ENCODE measurements at regions not wholly inside any gene's neighbourhood (a gene's known extent, or its start where the extent isn't known, plus 50 kb on each side); places are given as distances from the start of the nearest gene placed in this dataset.
A peak's percentile ranks its signal among the peaks of the same experiment; 100 is the strongest.
"Not testable (repeated sequence)": the region's sequence is repeated elsewhere in the genome, so short reads cannot be mapped to it uniquely, and the experiment has no call there.

DNA sequence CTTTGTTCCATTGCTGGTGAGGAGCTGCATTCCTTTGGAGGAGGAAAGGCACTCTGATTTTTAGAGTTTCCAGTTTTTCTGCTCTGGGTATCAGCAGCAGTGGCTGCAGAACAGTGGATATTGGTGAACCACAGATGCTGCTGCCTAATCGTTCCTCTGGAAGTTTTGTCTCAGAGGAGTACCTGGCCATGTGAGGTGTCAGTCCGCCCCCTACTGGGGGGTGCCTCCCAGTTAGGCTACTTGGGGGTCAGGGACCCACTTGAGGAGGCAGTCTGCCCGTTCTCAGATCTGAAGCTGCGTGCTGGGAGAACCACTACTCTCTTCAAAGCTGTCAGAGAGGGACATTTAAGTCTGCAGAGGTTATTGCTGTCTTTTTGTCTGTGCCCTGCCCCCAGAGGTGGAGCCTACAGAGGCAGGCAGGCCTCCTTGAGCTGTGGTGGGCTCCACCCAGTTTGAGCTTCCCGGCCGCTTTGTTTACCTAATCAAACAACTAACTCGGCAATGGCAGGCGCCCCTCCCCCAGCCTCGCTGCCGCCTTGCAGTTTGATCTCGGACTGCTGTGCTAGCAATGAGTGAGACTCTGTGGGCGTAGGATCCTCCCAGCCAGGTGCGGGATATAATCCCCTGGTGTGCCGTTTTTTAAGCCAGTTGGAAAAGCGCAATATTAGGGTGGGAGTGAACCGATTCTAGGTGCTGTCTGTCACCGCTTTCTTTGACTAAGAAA, 467.3 kb upstream of the TBL1XR1 start:
- H3K4me1 Mint-ChIP-seq (ENCODE audit: low read depth); ATAC-seq (replicated peaks in 1 of 2); H3K4me3 Mint-ChIP-seq; H3K27ac Mint-ChIP-seq; H3K9me3 Mint-ChIP-seq; H3K27me3 Mint-ChIP-seq (ENCODE audit: low read depth): not testable (repeated sequence)
- DNase-seq: peak in 1 of 2 donors; percentile 16
- peaks cover 0 to 14% of the 10 kb centered on the region in 2 donors for H3K36me3 Mint-ChIP-seq (ENCODE audit: insufficient read depth in 2 of 2)

DNA sequence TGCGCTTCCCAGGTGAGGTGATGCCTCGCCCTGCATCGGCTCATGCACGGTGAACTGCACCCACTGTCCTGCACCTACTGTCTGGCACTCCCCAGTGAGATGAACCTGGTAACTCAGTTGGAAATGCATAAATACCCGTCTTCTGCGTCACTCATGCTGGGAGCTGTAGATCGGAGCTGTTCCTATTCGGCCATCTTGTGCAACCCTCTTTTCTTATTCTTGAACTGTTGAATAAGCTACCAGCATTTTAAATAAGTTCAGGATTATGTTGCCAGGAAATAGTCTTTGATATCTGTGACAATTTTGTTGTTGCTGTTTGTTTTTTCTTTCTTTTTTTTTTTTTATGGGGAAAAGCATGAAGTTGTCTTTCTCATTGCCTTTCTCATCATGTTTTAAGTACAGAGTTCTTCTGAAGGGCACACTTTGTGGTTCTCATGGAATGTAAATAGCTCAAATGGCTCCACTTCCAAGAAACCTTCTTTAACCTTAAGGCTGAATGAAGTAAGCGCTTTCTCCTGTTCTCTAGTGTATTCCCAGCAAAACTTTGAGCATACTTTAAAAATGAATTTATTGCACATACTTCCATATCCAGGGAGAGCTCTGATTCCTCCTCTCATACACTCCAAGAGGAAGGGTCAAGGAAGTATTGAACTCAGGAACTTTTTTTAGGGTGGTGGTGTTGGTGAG, 468.0 kb upstream of the TBL1XR1 start:
- Mint-ChIP-seq H3K27ac (no peak overlapping the region), H3K4me1 (ENCODE audit: low read depth) (peaks cover 4% of the 10 kb centered on the region), H3K9me3 (peaks cover 4 to 5% of the 10 kb centered on the region in 2 donors)

DNA sequence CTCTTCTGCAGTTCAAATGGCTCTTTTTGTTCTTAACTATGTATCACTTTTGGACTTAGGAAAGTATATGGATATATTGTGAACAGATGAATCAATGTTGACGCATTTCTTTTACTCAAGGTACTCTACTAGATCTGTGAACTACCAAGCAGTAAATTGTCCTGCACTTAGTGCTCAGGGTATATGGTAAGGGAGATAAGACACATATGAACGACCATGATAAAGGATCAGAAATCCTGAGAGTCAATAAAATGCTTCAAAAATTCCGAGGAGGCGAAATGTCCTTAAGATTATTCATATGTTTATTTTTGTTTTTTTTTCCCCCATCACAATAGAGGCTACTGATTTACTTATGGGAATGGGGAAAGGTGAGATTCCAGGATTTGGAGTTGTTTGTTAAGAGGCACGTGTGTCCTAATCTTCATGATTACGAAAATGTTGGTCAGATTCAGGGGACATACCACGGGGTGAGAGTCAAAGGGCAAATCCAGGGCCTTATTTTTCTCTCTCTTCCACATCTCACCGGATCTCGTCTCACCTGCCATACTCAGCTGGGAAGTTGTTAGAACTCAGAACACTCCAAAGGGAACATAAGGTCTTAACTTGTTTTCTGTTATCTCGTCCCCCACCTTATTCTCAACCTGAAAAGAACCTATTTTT, 475.1 kb upstream of the TBL1XR1 start:
- DNase-seq: no peak
- H3K9me3 Mint-ChIP-seq: no peaks in the 10 kb centered on the region

More for the DNA sequence above, 468.0 kb upstream of the TBL1XR1 start:
- H3K4me3 Mint-ChIP-seq: no peak overlapping the region
- H3K27me3 Mint-ChIP-seq (ENCODE audit: low read depth): no peaks in the 10 kb centered on the region
- DNase-seq (no peak), ATAC-seq (replicated peaks in 1 of 2) (no peak)
- H3K36me3 Mint-ChIP-seq (ENCODE audit: insufficient read depth in 2 of 2): peaks cover 0 to 14% of the 10 kb centered on the region in 2 donors

DNA sequence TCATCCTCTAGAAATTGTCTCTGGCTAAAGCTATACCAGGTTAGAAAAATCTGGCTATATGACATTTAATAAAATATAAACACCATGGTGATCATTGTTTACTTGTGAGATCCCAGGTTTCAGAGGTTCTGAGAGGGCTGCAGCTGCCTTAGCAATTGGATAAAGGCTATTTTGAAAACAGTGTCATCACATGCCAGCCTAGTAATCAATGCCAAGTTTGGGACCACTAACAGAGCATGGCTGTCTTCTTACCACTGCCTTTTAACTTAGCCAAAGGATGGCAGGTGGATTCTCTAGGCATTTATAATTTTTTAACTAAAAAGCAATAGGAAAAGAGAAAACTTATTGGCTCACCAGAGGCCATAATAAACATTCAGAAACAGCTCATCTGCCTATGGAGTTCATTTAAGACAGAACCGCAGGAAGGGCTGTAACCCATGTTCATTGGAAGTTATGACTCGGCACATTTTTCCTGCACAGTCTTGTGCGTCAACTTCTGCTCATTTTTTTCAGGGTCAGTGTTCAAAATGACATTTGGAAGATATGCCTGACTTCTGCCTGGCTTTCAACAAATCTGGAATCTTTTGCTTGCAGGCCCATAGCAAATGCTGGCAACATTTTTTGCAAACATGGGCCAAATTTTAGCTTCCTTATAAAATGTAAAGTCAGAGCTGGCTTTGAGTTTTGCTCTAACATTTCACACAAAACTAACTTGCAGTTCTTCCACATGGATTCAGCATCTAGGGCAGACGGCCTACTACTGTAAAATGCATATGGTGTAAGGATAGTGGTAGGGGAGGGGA, 476.0 kb upstream of the TBL1XR1 start:
- DNase-seq (no peak), ATAC-seq (replicated peaks in 1 of 2) (no peak)
- H3K36me3 Mint-ChIP-seq (ENCODE audit: insufficient read depth in 2 of 2): no peaks in the 10 kb centered on the region
- no peaks in the 10 kb centered on the region for H3K27me3 Mint-ChIP-seq (ENCODE audit: low read depth)
- no peak overlapping the region for H3K4me3 Mint-ChIP-seq
- peaks cover 5% of the 10 kb centered on the region for H3K4me1 Mint-ChIP-seq (ENCODE audit: low read depth)
- H3K27ac Mint-ChIP-seq: no peak overlapping the region
- no peaks in the 10 kb centered on the region for H3K9me3 Mint-ChIP-seq

More for the DNA sequence above, 475.1 kb upstream of the TBL1XR1 start:
- no peaks in the 10 kb centered on the region for H3K36me3 Mint-ChIP-seq (ENCODE audit: insufficient read depth in 2 of 2)
- H3K27me3 Mint-ChIP-seq (ENCODE audit: low read depth): no peaks in the 10 kb centered on the region
- no peak for ATAC-seq (replicated peaks in 1 of 2)
- H3K4me3 Mint-ChIP-seq: no peak overlapping the region
- no peak overlapping the region for H3K27ac Mint-ChIP-seq
- peaks cover 5% of the 10 kb centered on the region for H3K4me1 Mint-ChIP-seq (ENCODE audit: low read depth)

DNA sequence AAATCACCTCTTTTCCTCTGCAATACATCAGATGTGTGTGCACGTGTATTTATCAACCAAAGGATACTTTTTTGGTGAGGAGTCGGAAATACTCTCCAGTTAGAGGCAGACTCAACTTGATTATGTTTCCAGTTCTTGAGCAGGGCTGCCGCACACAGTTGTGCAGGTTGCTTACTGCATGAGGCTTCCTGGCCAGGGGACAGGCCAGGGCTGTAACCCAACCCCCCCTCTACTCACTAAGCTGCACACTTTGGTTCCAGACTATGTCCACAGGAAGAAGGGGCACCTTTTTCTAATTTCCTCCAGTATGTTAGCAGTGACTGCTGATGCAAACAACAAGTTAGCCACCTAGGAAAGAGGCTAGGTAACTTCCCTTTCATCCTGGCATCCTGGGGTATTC, 476.9 kb upstream of the TBL1XR1 start:
- DNase-seq (no peak), ATAC-seq (replicated peaks in 1 of 2) (no peak)
- Mint-ChIP-seq H3K27me3 (ENCODE audit: low read depth) (no peaks in the 10 kb centered on the region), H3K36me3 (ENCODE audit: insufficient read depth in 2 of 2) (no peaks in the 10 kb centered on the region), H3K9me3 (no peaks in the 10 kb centered on the region), H3K4me3 (no peak overlapping the region), H3K27ac (no peak overlapping the region), H3K4me1 (ENCODE audit: low read depth) (peaks cover 5% of the 10 kb centered on the region)

GRCh38 chr3:177676148-177676547, 478.9 kb upstream of the TBL1XR1 start:
- Mint-ChIP-seq H3K9me3 (no peaks in the 10 kb centered on the region), H3K4me3 (no peak overlapping the region), H3K27ac (no peak overlapping the region), H3K36me3 (ENCODE audit: insufficient read depth in 2 of 2) (no peaks in the 10 kb centered on the region), H3K27me3 (ENCODE audit: low read depth) (no peaks in the 10 kb centered on the region), H3K4me1 (ENCODE audit: low read depth) (peaks cover 20% of the 10 kb centered on the region)
- no peak for ATAC-seq (replicated peaks in 1 of 2)
- no peak for DNase-seq

DNA sequence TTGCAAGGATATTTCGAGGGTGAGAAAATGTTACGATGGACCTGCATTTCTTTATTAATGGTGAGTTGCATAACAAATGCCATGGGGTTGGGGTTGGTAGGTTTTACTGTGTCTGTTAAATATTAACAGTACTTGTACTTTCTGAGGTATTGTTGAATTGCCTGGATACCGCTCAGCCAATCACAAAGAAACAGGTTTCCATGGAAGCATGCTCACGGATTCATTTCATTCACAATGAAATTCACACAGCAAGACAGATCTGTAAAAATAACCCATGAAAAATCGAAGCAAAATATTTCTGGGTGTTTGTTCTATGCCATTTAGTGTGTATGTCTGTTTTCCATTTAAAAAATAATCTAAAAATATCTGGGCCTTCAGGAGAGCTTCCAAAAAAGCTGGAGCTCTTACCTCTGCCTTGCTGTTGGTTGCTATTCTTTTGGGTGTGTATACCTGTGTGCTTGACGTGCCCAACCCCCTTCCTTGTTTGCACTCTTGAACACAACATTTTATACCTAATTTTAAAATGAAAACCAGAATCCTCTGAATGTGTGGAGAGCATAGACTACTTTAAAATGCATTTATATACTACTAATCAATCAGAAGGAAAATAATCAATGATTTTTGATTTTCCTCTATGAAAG, 479.8 kb upstream of the TBL1XR1 start:
- Mint-ChIP-seq H3K9me3 (no peaks in the 10 kb centered on the region), H3K36me3 (ENCODE audit: insufficient read depth in 2 of 2) (no peaks in the 10 kb centered on the region), H3K27me3 (ENCODE audit: low read depth) (no peaks in the 10 kb centered on the region), H3K4me3 (no peak overlapping the region), H3K4me1 (ENCODE audit: low read depth) (peaks cover 25% of the 10 kb centered on the region), H3K27ac (no peak overlapping the region)
- ATAC-seq (replicated peaks in 1 of 2) (no peak), DNase-seq (no peak)

DNA sequence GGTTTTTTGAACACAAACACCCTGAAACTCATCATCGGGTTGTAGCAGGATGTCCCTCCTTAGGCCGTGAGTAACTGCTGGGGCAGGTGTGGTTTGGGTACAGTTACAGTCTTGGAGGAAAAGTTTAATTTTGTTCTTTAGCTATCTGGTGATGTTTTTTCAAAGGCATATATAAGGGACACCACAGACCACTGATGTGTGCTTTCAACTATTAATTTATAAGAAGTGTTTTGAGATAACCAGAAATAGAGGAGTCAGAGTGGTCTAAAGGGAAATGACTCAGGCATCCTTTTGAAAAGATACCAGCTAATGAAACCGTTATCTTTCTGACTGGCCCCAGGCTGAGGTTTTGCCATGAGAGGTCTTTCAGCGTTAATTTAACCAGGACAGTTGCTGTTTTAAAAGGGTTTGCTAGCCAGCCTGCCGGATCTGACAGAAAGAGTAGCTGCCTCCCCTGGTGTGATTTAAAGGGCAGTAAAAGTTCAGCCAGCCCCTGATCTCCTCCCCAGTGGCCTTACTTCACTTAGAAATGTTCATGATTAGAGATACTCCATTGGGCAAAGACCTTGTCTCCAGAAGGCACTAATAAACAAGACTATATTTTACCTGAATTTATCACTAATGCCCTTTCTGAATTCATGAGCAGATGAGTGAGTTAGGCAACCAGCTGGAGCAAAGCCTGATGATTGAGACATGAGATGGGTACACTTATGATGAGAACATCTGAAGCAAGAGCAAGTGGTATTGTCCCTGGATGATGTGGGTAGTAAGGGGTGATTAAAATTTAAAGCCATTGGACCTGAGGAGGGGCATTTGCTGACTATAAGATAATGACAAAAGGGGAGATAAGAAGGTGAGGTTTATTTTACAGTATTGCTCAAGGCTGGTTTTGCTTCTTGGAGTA, 482.5 kb upstream of the TBL1XR1 start:
- DNase-seq: peak; percentile 35 to 41
- H3K27me3 Mint-ChIP-seq (ENCODE audit: low read depth): no peaks in the 10 kb centered on the region
- H3K4me1 Mint-ChIP-seq (ENCODE audit: low read depth): peaks cover 29% of the 10 kb centered on the region

DNA sequence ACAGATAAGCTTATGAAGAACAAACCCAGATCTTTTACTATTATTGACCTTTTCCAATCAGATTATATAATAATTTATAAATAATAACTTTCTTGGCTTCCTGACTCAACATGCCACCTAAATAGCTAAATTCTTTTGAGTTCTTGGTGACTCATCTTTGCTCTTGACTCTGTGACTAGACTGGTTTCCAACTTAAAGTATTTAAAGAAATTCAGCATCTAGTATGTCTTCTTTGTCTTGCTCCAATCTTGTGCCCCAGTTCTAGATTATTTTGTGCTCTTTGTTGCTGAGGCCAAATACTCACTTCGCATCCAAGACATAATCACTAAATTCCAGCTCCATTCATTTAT, 483.2 kb upstream of the TBL1XR1 start:
- ATAC-seq (replicated peaks in 1 of 2): no peak
- peaks cover 29% of the 10 kb centered on the region for H3K4me1 Mint-ChIP-seq (ENCODE audit: low read depth)
- no peak for DNase-seq
- H3K27me3 Mint-ChIP-seq (ENCODE audit: low read depth): no peaks in the 10 kb centered on the region
- no peaks in the 10 kb centered on the region for H3K36me3 Mint-ChIP-seq (ENCODE audit: insufficient read depth in 2 of 2)
- H3K9me3 Mint-ChIP-seq: no peaks in the 10 kb centered on the region
- H3K4me3 Mint-ChIP-seq: no peak overlapping the region
- no peak overlapping the region for H3K27ac Mint-ChIP-seq

More for the DNA sequence above, 482.5 kb upstream of the TBL1XR1 start:
- ATAC-seq (replicated peaks in 1 of 2): peak; percentile 87 to 91
- Mint-ChIP-seq H3K9me3 (no peaks in the 10 kb centered on the region), H3K4me3 (peak overlapping the region; percentile 10 to 45), H3K27ac (peak overlapping the region; percentile 10), H3K36me3 (ENCODE audit: insufficient read depth in 2 of 2) (no peaks in the 10 kb centered on the region)

DNA sequence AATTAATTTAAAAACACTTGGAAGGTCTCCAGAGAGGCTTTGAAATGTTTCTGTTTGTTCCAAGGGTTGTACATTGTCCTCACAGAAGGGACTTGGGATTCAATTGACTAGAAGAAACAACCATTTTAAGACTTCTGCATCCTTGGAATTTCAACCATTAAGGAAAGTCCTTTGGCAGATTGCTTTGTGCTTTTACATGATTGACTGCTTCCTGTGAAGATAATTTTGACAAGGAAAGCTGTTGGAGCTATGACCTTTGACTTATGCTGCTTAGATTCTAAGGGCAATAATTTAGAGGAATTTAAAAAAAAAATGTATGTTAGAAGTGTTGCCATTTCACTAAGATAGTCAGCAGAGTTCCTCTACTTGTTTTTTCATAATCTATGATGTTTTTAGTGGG, 483.9 kb upstream of the TBL1XR1 start:
- no peaks in the 10 kb centered on the region for H3K27me3 Mint-ChIP-seq (ENCODE audit: low read depth)
- no peak overlapping the region for H3K4me3 Mint-ChIP-seq
- no peaks in the 10 kb centered on the region for H3K36me3 Mint-ChIP-seq (ENCODE audit: insufficient read depth in 2 of 2)
- H3K27ac Mint-ChIP-seq: no peak overlapping the region
- ATAC-seq (replicated peaks in 1 of 2): no peak
- no peaks in the 10 kb centered on the region for H3K9me3 Mint-ChIP-seq
- DNase-seq: no peak
- peaks cover 29% of the 10 kb centered on the region for H3K4me1 Mint-ChIP-seq (ENCODE audit: low read depth)

GRCh38 chr3:177681852-177682251, 484.6 kb upstream of the TBL1XR1 start:
- Mint-ChIP-seq H3K27ac (peak overlapping the region; percentile 8), H3K27me3 (ENCODE audit: low read depth) (no peaks in the 10 kb centered on the region), H3K4me1 (ENCODE audit: low read depth) (peaks cover 23% of the 10 kb centered on the region), H3K4me3 (peak overlapping the region in 1 of 2 donors; percentile 1), H3K9me3 (no peaks in the 10 kb centered on the region), H3K36me3 (ENCODE audit: insufficient read depth in 2 of 2) (no peaks in the 10 kb centered on the region)
- no peak for DNase-seq
- ATAC-seq (replicated peaks in 1 of 2): no peak

GRCh38 chr3:177683586-177683985, 486.3 kb upstream of the TBL1XR1 start:
- Mint-ChIP-seq H3K4me3 (no peak overlapping the region), H3K9me3 (no peaks in the 10 kb centered on the region), H3K27ac (no peak overlapping the region), H3K4me1 (ENCODE audit: low read depth) (peaks cover 23% of the 10 kb centered on the region), H3K36me3 (ENCODE audit: insufficient read depth in 2 of 2) (no peaks in the 10 kb centered on the region), H3K27me3 (ENCODE audit: low read depth) (no peaks in the 10 kb centered on the region)
- DNase-seq (no peak), ATAC-seq (replicated peaks in 1 of 2) (no peak)

All from activated T-cell treated with anti-CD3 and anti-CD28 coated beads, Interleukin-2, amount 50 U/mL, for 72 hours (primary cell).